ENCODE measurements at regions not wholly inside any gene's neighbourhood (a gene's known extent, or its start where the extent isn't known, plus 50 kb on each side); places are given as distances from the start of the nearest gene placed in this dataset.

- TF ChIP-seq ZNF558 (CRISPR knock-in tag; IDR thresholded peaks at IDR 0.05; ENCODE audit: borderline replicate concordance) = no peak
- peak; percentile 91 for TF ChIP-seq ZSCAN25 (CRISPR knock-in tag; IDR thresholded peaks at IDR 0.05)
- TF ChIP-seq PAXIP1 (CRISPR knock-in tag; conservative IDR thresholded peaks at IDR 0.05) = peak; percentile 56; the same call in 1 of the 2 replicates
- 0 out of 2 replicates have a peak, but pooled peaks have one; percentile 49 for TF ChIP-seq ZNF710 (CRISPR knock-in tag; IDR thresholded peaks at IDR 0.05; ENCODE audit: borderline replicate concordance)
- TF ChIP-seq HDAC1 (CRISPR knock-in tag; IDR thresholded peaks at IDR 0.05) = no peak
- TF ChIP-seq ZNF253 (CRISPR knock-in tag; IDR thresholded peaks at IDR 0.05; ENCODE audit: borderline replicate concordance) = no peak
- no peak for TF ChIP-seq SOX6 (IDR thresholded peaks at IDR 0.05)
- TF ChIP-seq SOX6 (CRISPR knock-in tag; IDR thresholded peaks at IDR 0.05) = peak; percentile 29; the same call in 1 of the 2 replicates
- TF ChIP-seq TBX2 (CRISPR knock-in tag; IDR thresholded peaks at IDR 0.05; ENCODE audit: borderline replicate concordance) = peak; percentile 22; the same call in 1 of the 2 replicates
- no peak for TF ChIP-seq NCOA1 (CRISPR knock-in tag; IDR thresholded peaks at IDR 0.05)
- no peak for TF ChIP-seq GZF1 (CRISPR knock-in tag; IDR thresholded peaks at IDR 0.05)
- TF ChIP-seq MAX (IDR thresholded peaks at IDR 0.05) = 0 out of 2 replicates have a peak, but pooled peaks have one; percentile 12
- no peak for TF ChIP-seq ELK4 (CRISPR knock-in tag; IDR thresholded peaks at IDR 0.05; ENCODE audit: borderline replicate concordance)
- TF ChIP-seq TBX3 (IDR thresholded peaks at IDR 0.05; ENCODE audit: borderline replicate concordance) = peak; percentile 44; the same call in 1 of the 2 replicates
- TF ChIP-seq ZNF251 (CRISPR knock-in tag; IDR thresholded peaks at IDR 0.05) = no peak
- TF ChIP-seq ZMYM2 (CRISPR knock-in tag; IDR thresholded peaks at IDR 0.05) = 0 out of 2 replicates have a peak, but pooled peaks have one; percentile 11
- TF ChIP-seq RXRA (CRISPR knock-in tag; IDR thresholded peaks at IDR 0.05) = peak; percentile 82
- TF ChIP-seq HMGA1 (CRISPR knock-in tag; conservative IDR thresholded peaks at IDR 0.05) = no peak
- 0 out of 2 replicates have a peak, but pooled peaks have one; percentile 44 for TF ChIP-seq PITX1 (CRISPR knock-in tag; IDR thresholded peaks at IDR 0.05)
- peak; percentile 42; the same call in 1 of the 2 replicates for TF ChIP-seq HOXA3 (CRISPR knock-in tag; IDR thresholded peaks at IDR 0.05)
- no peak for TF ChIP-seq RFX5 (IDR thresholded peaks at IDR 0.05; ENCODE audit: low read depth, low read length)
- no peak for TF ChIP-seq ZBTB25 (CRISPR knock-in tag; IDR thresholded peaks at IDR 0.05)
- TF ChIP-seq PTBP1 (IDR thresholded peaks at IDR 0.05; ENCODE audit: low read depth, low read length, poor library complexity, severe bottlenecking) = no peak
Measured at GRCh38 chr2:100214265-100214971, 72.0 kb upstream of the AFF3 start (continued).

Measured in HepG2 (cell line).